HG03442 (cell line): ENCODE measurements at regions not wholly inside any gene's neighbourhood (a gene's known extent, or its start where the extent isn't known, plus 50 kb on each side); places are given as distances from the start of the nearest gene placed in this dataset.
A peak's percentile ranks its signal among the peaks of the same experiment; 100 is the strongest.

Experiments
- ATAC-seq: cut with Tn5 transposase; IDR thresholded peaks from one replicate; pipeline ENCODE4 v1.9.1; 2021; ENCODE audit warnings: mild to moderate bottlenecking, moderate library complexity; ENCODE audit not compliant: unreplicated experiment

DNA sequence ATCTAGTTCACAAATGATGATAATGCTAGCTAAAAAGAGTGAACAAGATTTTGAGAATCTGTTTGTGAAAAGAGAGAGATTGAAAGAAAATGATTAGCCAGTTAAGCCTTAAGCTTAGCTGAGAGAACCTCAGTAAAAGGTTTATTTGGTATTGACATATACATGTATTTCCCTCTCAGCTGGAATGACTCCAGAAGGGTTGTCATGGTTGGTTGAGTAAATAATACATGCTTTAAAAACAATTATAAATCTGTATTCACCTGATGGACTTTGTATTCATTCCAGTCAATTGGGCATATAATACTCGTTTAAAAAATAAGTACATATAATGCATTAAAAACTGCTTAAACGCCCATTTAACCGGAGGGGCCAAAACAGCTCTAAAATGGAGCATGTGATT lies 181.4 kb downstream of the GRB14 start:
- no peak for ATAC-seq

DNA sequence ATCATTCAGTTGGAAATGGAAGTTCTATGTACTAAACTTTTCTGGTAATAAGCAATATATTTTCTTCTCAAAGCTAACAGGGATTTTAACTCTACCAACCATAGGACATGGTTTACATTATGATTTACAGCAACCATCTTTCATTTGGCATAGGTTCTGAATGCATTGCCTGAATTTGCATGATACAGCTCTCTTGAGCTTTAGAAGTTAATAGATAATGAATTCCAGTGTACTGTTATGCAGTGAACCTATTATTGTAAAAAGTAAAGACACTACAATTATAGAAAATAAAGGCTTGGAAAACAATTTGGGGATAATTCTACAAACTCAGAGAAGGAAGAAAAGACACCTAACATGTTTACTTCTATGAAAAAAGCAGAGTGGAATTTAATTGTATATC lies 182.0 kb downstream of the GRB14 start:
- ATAC-seq: no peak

DNA sequence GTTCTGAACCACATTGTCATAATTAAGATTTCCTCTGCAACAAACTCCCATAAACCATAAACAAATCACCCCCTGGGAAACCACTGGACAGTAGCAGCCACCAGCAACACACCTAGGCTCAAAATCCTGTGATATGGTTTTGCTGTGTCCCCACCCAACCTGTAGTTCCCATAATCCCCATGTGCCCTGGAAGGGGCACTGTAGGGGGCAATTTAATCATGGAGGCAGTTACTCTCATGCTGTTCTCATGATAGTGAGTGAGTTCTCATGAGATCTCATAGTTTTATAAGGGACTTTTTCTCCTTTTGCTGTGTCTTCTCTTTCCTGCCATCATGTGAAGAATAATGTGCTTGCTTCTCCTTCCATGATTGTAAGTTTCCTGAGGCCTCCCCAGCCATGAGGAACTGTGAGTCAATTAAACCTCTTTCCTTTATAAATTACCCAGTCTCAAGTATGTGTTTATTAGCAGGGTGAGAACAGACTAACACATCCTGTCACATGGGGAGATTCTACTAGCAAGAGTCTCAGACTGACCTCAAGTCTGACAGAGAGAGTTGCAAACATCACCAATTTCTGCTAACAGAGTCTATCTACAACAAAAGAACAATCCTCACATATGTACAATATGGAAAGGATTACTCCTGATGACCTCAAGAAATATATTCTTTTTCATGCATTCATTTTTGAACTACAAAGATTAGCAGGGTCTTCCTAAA lies 182.6 kb downstream of the GRB14 start:
- ATAC-seq: no peak

DNA sequence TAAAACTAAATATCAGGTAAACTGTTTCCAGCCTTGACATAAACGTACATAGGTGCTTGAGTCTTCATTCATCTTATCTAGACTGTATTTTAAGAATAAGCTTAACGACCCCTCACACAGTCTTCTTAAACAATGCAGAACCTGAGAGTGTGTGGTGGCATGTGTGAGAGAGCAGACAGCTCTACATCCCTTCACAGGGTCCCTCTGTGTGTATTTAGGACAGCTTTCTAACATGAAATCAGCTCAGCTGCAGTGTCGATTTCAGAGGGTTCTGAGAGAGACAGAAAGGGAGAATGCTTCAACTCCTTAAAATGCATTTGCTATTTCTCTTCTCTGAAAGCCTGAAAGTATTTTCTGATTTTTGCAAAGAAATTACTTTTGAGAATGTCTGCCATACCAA lies 185.2 kb downstream of the GRB14 start:
- no peak for ATAC-seq

DNA sequence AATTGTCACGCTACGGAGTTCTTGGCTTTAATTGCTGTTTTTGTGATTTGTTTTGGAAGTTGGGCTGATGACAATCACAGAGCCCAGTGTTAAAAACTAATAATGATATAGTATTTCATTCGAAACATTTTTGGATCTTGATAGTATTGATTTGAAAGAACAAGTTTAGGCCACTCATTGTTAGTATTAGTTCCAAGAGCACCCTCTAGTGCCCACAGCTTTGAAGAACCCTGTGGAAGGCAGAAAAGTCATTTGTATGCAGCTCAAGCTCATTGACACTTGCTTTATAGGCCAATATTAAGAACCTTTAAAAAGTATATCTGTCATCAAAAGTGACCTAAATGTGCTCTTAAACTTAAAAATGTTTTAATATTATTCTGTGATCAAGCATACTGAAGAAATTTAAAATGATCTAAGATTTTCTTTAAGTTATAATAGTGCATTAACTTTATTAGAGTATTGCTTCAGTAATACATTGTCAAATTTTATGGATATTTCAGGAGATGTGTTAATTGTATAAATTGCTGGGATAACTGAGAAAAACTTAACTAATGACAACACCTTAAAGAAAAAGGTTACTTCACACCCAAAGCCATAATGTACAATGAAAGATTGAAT lies 191.0 kb downstream of the GRB14 start:
- peak; percentile 63 for ATAC-seq

DNA sequence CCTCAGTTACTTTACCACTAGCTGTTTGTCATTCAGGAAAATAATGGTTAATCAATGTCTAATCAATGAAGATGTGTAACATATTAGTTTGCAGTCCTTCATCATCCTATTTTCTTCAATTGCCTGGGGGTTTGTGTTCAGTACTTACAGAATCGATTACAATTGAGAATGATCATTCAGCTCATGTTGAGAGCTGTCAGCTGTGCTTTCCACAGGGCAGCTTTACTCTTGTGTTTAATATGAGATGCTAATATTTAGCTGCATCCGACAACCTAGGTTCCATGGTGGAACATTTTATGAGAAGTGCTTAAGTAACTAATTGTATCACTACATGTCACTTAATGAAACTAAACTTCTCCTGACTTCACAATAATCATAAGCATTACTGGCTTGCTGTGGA lies 191.9 kb downstream of the GRB14 start:
- ATAC-seq: no peak

DNA sequence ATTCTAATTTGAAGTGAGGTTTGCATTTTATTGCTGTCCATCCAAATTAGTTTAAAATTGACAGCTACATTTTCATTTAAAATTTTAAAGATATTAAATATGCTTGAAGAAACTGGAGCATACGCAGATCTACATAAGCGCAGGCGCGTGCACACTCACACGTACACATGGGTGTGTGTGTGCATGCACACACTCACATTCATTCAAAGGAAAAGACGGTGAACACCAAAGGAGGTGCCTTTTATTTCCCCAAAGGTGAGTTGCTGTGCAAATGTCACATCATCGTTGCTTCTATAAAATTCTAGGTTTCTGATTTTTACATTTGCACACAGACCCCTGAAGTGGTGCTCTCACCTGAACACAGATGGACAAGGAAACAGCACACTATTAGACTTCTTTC lies 194.2 kb downstream of the GRB14 start:
- ATAC-seq: no peak

DNA sequence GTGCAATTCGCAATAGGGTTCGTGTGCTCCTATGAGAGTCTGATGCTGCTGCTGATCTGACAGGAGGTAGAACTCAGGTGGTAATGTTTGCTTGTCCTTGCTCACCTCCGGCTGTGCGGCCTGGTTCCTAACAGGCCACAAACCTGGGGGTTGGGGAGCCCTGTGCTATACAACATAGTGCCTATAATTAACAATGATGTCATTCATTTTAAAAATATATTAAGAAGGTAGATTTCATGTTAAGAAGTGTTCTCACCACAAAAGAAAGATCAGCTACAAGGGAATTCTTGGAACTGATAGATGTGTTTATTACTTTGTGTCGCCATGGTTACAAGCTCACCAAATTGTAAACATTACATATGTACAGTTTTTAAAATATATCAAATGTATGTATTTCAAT lies 200.5 kb downstream of the GRB14 start:
- no peak for ATAC-seq

DNA sequence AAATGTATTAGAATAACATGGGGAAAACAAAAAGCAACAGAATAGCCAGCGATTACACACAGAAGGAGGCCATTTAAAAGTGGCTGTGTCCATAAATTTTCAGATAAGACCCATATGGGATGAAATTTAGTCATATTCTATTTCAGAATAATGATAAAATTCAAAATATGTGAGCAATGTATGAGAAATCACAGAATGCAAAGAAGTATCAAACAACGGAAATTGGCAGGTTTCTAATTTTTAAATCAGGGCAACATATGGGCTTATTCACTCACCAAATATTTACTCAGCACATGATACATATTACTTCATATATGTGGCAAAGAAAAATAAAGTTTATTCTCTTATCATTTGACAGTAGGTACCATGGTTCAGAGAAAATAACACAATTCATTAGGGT lies 208.5 kb downstream of the GRB14 start:
- ATAC-seq: no peak

DNA sequence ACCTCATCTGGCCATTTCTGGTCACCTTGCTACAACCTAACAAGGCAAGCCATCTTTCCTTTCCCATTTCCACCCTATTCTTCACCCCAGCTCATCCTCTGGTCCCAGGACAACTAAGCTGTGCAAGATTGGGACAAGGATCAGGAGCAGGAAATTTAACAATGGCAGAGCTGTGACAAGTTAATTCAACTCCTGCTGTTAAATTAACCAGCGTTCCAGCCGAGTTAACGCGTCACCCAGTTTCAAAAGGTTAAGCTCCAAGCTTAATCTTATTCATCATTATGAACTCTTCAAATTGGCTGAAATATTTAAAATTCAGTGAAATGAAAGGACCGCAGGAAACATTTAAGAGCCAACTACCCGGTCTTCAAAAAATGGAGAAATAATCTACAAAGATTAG lies 231.9 kb downstream of the GRB14 start:
- no peak for ATAC-seq

DNA sequence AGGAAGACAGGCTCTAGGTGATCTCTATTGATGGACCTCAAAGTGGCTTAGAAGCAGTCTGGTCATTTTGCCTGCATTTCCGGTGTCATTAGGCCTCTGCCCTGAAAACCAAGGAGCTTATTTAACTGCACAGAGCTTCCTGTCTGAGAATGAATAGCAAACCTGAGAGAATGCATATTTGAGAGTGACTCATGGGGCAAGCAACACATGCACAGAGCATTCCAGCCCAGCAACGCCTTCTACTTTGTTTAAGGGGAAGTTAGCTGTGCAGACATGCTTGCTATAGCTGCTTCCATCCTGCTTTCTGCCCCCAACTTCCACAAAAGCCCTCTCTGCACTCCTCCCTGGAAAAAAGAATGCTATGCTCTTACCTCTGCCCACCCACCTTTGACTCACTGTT lies 232.8 kb downstream of the GRB14 start:
- peak; percentile 94 for ATAC-seq

DNA sequence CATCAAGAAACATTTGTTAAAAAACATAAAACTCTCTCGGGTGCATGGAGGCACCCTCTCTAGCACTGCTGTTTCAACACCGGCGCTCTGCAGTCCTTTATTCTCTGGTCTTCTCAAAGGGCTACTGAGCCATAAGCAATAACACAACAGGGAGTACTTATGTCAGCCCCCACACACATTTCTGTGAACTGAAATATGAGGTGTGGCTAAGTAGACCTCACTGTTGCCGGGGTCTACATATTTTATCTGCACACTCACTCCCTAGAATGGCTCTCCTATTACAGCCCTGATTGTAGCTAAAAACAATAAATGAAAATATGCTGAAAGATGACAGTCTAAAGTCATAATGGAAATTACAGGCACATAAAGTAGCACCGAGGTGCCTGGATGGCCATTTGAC lies 235.1 kb downstream of the GRB14 start:
- no peak for ATAC-seq

DNA sequence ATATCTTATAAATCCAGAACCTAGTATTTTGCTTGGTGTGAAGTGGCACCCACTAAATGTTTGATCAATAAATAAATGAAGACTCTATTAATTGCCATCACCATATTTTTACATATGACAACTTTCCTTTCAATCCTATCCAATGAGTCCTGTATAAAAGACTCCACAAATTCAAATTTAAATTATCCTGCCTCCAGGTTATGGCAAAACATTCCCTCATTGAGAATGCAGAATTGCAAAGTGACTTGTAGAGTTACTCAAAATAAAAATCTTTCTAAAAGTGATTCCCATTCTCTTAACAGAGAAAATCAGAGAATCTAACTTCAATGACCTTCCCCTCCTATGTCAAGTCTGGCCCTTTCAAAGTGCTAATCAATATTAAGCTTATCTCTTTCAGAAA lies 236.8 kb downstream of the GRB14 start:
- ATAC-seq: no peak

DNA sequence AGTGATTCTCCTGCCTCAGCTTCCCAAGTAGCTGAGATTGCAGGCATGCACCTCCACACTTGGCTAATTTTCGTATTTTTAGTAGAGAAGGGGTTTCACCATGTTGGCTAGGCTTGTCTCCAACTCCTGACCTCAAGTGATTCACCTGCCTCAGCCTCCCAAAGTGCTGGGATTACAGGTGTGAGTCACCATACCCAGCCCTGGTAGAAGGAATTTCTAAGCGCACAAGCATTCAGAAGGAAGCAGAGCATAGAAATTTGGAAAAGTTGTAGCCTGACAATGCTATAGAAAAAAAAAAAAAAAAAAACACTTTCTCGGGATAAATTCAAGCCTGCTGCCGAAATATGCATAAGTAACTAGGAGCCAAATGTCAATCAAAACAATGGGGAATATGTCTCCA lies 249.4 kb downstream of the GRB14 start:
- no peak for ATAC-seq

DNA sequence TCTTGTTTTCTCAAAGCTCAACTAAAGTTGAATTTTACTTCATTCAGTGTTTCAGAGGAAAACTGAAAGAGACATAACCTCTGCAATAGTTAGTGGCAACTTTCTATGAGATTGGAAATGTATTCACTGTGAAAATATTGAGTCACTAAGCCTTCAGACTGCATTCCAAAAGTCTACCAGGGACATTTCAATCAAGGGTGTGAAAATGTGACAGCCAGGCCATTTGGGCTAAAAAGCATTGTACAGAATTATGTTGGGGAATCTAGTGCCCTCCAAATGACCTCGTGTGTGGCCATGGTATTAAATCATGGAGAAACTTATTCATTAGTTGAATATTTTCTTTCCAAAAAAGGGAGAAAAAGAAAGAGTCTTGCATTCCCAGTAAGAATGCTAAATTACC lies 251.9 kb downstream of the GRB14 start:
- ATAC-seq: no peak

DNA sequence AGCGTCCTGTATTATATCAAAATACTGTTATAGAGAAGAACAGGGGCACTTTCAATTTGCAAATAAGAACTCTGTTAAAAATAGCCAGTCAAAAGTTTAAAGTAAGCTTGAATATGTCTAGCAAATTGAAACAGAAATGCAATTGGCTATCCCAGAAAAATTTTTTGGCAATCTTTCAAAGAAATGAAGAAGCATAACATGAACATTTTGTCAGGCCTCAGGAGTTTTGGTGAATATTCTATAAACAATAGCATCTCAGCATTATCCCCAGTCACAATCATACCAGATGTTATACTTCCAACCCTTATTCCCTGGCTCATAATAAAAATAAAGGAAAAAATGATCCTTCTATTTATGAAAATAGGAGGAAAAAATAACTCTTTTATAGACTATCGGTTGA lies 252.4 kb downstream of the GRB14 start:
- ATAC-seq: no peak

DNA sequence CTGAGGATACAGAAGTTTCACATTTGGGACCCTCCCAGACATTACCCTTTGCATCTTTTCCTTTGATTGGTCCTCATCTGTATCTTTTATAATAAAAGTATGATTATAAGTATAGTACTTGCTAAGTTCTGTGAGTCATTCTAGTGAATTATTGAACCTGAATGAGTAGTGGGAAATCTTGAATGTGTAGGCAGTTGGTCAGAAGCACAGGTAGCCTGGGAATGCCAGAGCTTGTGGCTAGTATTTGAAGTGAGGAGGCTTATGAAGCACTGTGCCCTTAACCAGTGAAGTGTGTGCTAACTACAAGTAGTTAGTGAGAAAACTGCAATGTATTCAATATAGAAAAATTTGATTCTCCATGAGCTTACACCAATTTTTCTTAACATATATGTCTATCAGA lies 257.6 kb downstream of the GRB14 start:
- ATAC-seq: no peak

DNA sequence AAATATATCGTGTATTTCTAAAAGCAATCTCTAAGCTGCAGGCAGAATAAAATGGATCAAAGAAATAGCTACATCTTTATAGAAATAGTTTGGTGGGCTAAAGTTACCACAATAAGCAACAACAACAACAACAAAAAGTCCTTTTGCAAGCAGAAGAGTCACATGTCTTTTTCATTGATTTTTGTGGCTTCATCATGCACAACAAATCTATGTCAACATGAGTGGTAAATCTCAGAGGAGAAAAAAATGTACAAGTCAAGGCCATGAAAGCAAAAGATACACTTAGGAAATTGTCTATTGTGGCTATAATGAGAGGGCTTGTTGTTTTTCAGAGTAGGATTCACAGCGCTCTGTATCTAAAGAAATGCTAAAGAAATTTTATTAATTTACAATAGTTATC lies 269.7 kb downstream of the GRB14 start:
- ATAC-seq: no peak

DNA sequence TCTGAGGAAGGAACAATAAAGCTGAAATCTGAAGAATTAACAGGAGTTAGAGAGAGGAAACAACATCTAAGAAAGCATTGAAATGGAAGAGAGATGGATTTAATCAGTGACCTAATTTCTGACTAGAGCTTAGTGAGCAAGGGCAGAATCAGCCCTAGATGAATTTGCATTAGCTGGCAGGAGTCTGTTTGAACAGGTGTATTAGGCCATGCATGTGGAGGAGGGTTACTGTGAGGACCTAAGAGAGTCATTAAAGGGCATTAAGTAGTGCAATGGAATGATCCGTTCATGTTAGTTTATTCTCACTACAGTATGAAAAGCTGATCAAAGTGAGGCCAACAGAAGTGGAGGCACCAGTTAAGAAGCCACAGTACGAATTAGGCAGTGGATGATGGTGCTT lies 285.3 kb downstream of the GRB14 start:
- ATAC-seq: no peak

DNA sequence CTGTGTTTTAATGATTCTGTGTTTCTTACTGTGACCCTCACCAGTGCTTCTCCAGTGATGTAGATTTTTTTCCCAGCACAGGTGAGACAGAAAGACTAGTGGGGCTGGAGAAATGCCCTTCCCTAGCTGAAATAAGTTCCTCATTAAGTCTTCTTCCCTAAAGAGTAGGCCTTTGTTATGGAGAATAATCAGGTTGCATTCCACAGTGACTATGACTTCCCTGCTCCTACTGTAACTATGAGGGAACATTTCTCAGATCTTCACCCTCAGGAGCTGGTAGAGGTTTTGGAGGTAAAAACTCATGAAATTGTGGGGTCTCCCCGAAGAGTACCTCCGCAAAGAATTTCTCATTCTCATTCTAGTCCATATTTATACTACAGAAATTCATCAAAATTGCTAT lies 286.2 kb downstream of the GRB14 start:
- no peak for ATAC-seq

DNA sequence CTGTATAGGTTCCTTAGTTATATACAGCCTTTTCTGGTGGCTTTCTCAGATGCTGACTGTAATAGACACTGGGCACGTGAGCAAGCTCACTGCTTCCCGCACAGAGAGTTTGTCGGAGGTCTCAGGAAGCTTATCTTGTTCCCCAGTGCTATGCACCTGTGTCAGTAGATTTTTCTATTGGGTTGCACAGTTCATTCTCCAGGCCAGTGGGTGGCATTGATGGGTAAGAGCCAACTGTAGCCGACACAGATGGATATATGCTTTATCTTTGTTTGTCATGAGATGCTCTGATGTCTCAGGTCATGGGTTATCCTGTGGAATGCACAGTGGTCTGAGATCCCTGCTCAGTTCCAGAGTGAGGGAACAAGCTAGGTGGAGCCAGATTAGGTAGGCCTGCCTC lies 293.0 kb downstream of the GRB14 start:
- ATAC-seq: no peak

DNA sequence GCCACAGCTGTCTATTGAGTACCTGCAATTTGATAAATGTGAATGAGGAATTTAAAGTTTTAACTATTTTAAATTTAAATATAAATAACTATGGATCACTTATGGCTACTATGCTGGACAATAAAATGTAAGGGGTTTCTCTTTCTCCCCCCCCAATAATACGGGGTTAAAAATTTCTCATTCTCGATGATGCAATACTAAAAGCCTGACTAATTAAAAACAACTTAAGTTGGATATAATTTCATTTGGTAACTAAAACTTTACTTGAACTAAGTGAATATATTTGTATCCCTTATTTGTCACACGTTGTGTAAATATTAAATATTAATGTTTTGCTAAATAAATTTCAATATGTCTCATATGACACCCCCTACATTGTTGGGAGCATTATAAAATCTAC lies 297.3 kb downstream of the GRB14 start:
- no peak for ATAC-seq

DNA sequence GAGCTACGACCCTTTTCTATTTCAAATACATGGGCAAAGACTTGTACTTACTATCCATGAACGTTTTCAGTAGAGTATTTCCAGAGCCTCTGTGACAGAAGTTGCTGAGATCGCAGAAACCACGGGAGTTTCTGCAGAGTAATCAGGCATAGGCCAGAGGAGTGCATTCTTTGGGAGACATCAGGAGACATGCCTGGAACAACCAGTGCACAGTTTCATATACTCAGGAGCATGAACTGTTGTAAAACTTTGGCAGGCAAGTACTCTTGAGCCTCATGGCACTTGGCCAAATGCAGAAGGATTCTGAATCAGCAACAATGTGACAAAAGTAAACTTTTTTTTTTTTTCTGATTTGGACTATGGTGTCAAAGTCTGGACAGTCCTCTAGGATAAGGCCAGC lies 307.1 kb downstream of the GRB14 start:
- ATAC-seq: no peak
